Right renal cortex interstitium (tissue), 3 donors: ENCODE measurements at regions not wholly inside any gene's neighbourhood (a gene's known extent, or its start where the extent isn't known, plus 50 kb on each side); places are given as distances from the start of the nearest gene placed in this dataset.
"Not testable (repeated sequence)": the region's sequence is repeated elsewhere in the genome, so short reads cannot be mapped to it uniquely, and the experiment has no call there.

Source experiments
- DNase-seq, 3 donors: peaks; one replicate each; pipeline ENCODE4 v3.0.0-alpha.2; 2013; ENCODE audit warnings: low read depth in 3 of 3, low spot score in 2 of 3

DNA sequence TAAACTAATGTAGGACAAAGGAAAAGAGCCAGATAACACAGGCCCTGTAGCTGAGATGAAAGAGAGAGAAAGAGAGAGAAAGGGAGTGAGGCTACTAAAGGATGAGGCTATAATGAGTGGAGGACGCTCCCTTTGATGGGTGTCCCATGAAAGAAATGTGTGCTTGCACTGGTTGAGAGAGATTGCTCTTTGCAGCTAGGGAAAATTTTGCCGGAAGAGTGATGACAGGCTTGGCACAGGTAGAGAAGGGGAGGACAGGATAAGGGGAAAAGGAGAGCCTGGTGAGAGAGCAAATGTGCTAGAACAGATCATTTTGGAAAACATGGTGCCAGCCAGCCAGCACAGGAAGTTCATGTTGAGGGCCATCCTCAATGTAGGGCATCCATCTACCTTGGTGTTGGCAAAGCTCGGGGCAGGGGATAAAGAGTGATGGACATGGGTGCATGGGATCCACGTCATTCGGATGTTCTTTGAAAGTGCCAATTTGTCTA lies 248.6 kb downstream of the BTG1 start:
- no peak for DNase-seq

DNA sequence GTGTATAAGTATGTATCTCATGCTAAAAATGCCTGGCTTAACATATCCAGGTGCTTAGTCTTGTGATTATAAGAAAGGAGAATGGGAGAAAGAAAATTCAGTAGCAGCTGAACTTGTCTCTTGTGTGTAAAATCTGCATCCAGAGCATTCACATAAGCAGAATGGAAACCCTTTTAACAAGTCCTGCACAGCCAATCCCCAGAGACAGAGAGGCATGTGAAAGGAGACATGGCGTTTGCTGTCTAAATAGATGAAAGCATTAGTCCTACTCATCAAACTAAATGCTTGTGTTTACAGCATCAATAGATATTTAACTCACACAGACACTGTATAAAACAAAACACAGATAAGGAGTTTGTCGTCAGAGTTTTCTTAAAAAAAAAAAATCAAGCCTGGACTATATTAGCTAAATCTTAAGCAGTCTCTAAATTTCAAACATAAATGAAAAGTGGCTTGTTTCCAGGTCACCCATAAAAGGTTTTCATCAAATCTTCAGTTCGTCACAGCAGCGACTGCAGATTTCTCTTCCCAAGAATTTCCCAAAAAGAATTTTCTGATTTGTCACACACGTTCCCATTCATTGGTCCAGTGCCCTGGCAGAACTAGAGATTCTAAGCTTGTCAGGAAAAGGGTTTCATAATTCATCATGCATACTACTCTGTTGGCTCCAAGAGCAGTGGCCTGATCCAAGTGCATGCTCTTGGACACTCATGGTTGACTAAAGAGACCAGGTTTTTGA lies 249.2 kb downstream of the BTG1 start:
- DNase-seq, result no peak

DNA sequence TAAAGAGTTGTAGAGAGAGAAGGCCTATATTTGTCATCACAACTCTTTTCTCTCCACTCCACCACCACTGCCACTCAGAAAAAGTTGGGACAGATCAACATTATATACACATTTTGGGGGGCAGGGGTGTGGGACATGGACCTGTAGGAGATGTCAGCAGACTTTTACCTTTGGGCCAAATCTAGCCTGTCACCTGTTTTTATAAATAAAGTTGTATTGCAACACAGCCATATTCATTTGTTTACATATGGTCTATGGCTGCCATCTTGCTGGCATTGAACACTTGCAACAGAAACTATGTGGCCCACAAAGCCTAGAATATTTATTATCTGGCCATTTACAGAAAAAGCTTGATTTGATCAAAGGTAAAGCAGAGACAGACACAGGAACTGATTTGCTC lies 250.7 kb downstream of the BTG1 start:
- DNase-seq, result no peak

DNA sequence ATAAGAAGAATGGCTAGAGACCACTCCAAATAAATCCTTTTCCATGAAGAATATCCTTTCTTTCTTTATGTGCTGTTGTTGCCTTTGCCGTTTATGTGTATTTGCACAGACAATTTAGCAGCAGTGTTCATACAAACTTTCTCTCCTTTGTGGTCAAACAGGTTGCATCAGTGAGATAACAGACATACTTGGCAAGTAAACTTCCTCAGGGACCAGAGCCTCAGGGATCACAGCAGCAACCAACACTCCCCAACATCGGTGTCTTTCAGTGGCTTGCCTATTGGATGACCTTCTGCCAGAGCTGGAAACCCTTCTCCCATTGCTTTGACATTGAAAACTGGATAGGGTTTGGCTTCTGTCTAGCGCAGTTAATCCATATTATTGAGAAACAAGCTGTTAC lies 252.2 kb downstream of the BTG1 start:
- DNase-seq, result no peak

DNA sequence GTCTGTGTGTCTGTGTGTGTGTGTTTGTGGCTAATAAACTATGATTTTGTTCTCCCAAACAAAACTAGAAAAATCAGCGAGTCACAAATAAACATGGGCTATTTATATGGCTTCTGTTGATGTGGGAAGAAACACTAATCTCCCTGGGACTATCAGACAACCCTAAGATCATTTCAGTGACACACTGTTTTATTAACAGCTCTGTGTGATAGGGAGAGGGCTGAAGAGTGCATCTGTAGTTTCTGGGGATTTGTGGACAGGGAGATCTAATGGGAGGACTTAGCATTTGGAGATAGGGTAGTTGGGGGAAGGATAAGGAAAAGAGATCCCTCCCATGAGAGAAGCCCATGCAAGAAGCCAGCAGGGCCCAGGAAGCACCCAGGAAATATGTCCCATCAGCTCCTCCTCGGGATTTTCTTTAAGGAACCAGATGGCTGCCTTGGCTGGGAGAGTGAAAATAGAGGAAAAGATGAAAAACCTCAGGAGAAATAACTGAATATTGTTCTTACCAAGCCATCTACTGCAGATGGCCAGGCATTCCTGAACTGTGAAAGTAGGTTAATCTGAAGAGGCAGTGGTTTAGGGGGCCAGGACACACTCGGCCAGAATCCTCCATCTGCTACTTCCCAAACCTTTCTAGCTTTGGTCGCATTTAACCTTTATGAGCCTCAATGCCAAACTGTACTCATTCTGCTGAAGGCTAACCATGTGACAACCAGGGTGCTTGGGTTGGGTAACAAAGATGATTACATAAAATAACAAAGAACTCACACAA lies 253.4 kb downstream of the BTG1 start:
- no peak for DNase-seq

DNA sequence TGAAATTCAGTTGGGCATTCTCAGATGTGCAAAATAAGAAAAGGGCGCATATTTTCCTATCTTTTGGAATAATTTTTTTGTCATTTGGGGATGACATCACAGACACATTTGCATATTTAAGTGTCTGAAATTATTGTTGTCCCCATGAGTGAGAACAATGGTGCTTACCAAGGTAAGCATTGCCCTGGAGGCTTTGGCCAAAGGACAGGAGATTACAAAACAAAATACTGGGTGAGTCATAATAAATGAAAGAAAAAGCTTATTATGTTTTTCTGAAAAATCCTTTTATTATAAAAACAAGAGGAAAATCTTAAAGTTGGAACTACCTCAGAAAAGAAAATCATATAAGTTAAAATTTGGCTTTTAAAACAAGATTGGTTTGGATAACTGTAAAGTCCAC lies 254.9 kb downstream of the BTG1 start:
- no peak for DNase-seq

DNA sequence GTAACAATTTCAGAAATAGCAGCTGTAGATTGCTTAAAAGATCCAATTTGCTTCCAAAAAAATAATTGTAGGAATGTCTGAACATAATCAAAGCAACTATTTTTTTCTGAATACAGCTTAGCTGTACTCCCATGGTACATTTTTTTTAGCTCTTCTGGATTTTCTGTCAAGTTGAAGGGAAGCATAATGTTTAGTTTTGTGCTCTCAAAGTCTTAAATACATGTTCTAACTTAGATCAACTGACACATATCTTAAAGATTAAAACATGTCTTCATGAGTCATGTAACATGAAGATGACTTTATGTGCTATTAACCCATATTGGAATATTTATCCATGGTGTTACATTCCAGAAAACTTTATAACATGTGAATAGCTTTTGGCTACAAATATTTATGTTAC lies 255.7 kb downstream of the BTG1 start:
- DNase-seq, result no peak

DNA sequence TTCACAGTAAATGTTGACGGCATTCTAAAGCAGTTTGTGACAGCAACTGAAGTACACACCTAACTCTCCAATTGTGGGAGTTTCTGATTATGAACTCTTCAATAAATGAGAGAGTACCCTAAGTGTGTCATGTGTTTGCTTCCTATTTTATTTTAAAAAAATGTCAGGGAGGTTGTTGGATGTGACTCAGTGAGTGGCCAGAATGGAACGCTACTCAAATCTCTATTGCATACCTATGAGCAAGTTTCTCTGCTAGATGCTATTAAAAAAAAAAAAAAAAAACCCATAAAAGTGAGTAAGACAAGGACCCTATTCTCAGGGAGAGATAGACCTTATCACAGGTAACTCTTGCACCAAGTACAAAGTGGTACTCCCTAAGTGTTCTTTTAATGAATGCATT lies 256.6 kb downstream of the BTG1 start:
- no peak for DNase-seq

DNA sequence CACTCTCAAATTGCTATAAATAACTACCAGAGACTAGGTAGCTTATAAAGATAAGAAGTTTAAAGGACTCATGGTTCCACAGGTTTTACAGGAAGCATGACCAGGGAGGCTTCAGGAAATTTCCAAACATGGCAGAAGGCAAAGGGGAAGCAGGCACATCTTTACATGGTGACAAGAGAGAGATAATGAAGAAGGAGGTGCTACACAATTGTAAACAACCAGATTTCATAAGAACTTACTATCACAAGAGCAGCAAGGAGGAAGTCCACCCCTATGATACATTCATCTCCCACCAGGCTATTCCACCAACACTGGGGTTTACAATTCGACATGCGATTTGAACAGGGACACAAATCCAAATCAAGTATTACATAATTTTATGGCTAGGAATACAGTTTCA lies 257.7 kb downstream of the BTG1 start:
- DNase-seq, result no peak

DNA sequence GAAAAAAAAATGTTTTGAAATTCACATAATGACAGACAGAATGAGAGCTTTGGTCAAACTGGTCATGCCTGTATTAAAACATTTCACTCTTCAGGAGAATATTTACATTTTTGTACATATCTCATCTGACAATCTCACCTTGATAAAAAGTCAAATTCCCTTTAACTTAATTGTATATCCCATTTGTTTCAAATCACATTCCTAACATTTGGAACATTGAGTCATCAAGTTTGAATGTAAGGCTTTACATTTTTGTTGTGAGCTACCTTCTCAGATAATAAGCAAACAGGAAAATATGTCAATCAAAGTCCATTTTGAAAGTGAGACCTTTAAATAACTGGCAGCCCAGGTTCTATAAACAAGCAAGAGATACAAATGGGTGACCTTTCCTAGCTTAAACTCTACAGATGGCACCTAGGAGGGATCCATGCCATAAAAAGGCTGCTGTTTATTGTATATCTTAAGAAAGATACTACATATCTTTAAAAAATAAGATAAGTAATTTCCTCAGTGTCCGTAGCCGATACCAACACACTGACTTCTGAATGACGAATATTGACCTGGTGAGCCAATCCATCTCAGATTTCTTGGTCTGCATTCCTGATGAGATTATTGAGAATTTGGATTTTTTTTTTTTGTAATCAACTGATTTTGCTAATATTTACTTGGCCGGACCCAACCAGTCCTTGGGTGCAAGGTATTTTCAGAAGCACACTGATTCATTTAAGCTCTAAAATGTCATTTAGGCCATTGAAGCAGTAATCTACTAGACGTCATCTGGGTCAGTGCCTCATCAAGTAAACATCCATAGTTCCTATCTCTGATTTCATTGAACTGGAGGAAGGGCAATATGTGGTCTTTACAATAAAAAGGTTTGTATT lies 259.6 kb downstream of the BTG1 start:
- DNase-seq, result no peak

DNA sequence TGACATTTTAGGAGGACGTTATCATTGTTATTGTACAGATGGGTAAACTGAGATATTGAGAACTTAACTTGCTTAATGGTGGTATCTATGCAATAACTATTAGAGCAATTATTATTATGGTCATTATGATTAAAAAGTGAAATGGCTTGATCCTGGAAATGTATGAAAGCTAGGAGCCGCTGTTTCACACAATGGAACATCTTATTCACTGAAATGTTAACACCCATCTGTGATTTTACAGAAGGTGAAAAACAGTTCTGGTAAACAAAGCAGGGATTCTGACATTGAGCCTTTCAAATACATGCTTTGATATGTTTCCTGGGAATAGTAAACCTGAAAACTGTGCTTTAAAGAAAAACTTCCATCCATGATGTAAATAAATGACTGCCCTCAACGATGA lies 261.4 kb downstream of the BTG1 start:
- DNase-seq, result no peak

DNA sequence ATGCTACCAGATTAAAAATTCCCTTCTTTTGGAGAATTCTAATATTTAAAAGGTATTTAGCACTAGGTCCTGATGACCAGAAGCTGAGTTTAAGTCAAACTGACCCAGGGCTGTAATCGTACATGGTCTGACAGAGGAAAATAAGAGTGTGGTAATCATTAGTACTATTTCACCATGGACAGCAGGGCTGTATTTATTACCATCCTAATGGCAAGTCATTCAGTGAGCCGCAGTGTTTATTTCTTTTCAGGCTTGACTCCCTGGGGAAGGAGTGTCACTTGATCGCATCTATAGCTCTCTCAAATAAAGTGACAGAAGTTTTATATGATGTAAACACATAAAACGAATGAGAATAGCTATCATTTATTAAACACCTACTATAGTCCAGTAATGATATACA lies 261.8 kb downstream of the BTG1 start:
- no peak for DNase-seq

DNA sequence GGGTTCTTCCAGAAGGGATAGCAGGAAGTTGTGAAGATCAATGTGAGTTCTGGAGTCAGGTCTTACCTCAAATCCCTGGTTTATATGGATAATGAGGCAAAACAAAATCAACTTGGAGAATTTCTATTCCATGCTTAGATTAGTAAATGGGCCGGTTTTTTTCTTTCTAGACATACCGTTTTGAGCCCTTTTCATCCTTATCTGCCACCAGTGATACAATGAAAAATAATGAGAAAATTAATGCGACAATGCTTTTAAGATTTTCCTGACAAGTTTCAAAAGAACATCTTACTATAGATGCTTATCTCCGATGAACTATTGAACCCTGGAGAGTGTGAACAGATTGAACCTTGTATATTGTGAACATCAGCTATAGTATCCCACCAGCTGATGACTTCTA lies 262.7 kb downstream of the BTG1 start:
- no peak for DNase-seq

DNA sequence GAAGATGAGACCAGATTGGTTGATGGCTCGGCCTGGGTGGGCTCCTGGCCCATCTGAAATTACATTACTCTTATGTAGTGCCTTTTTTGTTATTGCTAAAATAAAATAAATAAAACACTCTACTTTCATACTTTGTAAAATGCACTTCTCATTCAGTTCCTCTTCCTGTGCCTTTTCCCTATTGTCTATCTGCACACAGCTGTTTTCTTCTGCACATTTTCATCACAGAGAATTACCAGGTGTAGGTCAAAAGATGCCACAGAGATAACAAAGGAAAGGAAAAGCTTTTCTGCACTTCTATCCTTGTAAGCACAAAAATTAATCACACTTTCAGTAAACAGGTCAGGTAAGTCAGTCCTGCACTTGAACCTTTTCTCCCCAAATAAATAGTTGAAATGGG lies 265.1 kb downstream of the BTG1 start:
- DNase-seq, result no peak

DNA sequence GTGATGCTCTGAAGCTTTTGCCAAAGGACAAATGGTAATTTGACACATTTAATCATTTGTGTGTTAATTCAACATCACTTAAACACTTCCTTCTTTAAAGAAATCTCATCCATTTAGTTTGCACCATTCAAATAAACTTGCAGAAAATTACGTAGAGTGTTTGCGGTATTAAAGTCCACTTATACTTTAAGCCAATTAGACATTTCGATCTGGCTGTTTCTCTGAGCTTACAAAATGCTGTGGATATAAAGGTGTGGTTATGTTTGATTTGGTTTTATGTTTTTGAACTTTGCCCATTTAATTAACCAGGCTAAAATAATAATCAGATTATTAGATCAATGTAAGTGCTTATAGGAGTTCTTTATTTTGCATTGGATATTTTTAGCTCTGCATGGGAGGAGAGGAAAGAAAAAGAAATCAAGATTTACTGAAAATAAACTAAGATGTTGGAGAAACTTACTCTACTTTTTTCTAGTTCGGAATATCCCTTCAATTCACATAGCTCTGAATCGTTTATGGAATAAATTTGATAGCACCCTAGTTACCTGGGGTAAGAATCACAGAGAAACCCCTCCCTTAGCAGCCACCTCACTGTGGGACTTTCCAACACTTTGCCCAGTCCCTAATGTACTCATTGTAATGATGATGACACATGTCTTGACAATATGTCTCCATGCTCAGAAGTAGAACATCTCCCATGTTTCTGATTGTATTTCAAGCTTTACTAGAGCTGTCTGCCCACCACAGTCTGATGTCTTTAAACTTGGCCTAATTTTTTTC lies 268.0 kb downstream of the BTG1 start:
- no peak for DNase-seq

DNA sequence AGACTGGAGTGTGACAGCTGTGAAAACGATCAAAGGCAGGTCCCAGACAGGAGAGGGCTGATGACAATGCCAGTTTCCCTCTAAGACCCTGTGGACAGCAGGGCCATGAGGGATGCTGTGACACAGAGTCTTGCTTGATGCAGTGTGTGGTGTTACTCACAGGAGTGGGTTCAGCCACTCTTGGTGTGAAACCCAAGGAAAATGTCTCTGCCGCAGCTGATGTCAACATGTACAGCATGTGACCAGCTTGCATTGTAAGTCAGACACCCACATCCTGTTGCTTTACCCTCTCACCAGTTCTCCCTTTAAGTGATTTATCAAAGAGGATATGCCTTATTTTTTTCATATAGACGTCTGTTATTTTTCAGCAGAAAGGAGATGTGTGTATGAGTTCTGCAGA lies 268.6 kb downstream of the BTG1 start:
- DNase-seq, result no peak

DNA sequence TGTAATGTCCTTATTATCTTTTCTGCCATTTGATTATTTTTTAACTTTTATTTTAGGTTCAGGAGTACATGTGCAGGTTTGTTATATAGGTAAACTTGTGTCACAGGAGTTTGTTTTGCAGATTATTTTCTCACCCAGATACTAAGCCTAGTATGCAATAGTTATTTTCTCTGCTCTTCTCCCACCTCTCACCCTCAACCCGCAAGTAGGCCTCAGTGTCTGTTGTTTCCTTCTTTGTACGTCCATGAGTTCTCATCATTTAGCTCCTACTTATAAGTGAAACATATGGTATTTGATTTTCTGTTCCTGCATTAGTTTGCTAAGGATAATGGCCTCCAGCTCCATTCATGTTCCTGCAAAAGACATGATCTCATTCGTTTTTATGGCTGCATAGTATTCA lies 270.0 kb downstream of the BTG1 start:
- not testable (repeated sequence) for DNase-seq

DNA sequence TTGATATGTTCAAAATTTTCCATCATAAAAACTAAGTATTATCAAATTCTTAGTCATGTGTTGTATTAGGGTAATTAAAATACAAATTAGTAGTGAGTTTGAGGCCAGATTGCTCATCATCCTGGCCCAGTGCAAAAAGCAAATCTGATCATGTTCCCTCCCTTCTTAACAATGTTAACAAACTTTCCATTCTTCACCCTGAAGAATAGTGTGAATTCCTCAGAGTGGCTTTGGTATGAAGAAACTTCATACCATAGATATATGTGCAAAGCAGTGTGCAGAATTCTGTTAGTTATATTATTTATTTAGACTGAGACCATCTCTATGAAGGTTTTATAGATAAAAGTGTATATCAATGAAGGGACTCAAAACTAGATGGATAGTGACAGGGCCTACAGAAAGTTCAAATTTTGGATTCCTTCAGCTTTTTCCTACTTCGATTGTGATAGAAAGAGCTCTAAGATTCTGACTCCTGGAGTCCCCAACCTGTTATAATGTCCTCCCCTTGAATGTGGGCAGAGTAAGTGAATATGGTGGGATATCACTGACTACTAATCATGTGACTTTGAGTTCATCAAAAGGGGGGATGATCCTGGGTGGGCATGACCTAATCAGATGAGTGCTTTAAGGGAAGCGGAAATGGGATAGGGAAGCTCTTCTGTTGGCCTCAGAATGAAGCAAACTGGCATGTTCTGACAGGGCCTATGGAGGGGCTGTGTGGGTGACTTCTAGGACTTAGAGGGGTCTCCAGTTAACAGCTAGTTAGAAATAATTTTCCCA lies 271.4 kb downstream of the BTG1 start:
- DNase-seq, result no peak

DNA sequence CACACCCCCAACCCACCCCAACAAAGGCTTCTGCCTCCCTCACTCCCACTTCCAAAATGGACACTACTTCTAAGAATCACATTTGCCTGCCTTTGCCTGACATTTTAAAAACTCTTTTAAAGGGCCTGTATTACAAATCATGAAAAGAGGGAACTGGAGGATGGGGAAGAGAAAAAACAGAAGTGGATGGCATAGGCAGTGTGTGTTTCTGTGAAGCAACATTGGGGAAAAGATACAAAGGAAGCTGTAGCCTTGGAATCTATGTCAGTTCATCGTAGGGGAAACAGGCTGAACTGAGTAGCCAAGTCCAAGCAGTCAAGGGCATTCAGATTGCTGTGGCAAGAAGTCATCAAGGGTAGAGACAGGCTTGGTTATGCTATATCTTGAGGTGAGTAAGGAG lies 273.9 kb downstream of the BTG1 start:
- no peak for DNase-seq
